H1 (cell line): ENCODE measurements at regions not wholly inside any gene's neighbourhood (a gene's known extent, or its start where the extent isn't known, plus 50 kb on each side); places are given as distances from the start of the nearest gene placed in this dataset.

Experiments used
- CTCF ChIA-PET: fragments of 300-600 bp; sonication (Branson Sonifier 250); formaldehyde crosslinking; loops from one replicate; lab custom pipeline; 2021; ENCODE audit not compliant: partially characterized antibody; lab: Charles Lee
- POLR2A ChIA-PET: fragments of 300-600 bp; sonication (Branson Sonifier 250); formaldehyde crosslinking; loops from one replicate; lab custom pipeline; 2021; ENCODE audit warnings: inconsistent platforms; ENCODE audit not compliant: partially characterized antibody; lab: Charles Lee
- DNase-seq, 2 experiments: peaks; one replicate each; pipeline versions ENCODE4 v3.0.0 to v3.0.0-alpha.2; 2010 to 2022; ENCODE audit warnings: low spot score in 2 of 2, low read depth in 1 of 2, mixed read lengths in 1 of 2
- FAIRE-seq: peaks from 2 replicates; lab custom pipeline; 2011; peaks lifted over from hg19 to GRCh38; lab: Jason Lieb, UNC
- H2AFZ ChIP-seq: 2 replicates; pipeline ENCODE4 v1.8.1; 2012; ENCODE audit warnings: low read length, inconsistent platforms
- H2AK5ac ChIP-seq: 2 replicates; pipeline ENCODE4 v1.6.1; 2013; ENCODE audit warnings: low read depth, low read length
- H2BK120ac ChIP-seq: replicated peaks from 2 replicates; pipeline ENCODE3; 2013; ENCODE audit warnings: low read depth, low read length, inconsistent platforms
- H2BK12ac ChIP-seq: 2 replicates; pipeline ENCODE4 v1.6.1; 2013; ENCODE audit warnings: low read depth, low read length
- H2BK15ac ChIP-seq: 2 replicates; pipeline ENCODE4 v1.6.1; 2013; ENCODE audit warnings: low read length
- H2BK20ac ChIP-seq: 2 replicates; pipeline ENCODE4 v1.6.1; 2013; ENCODE audit warnings: low read length
- H2BK5ac ChIP-seq: 2 replicates; pipeline ENCODE4 v1.6.1; 2013; ENCODE audit warnings: low read depth, low read length
- H3K14ac ChIP-seq: 2 replicates; pipeline ENCODE4 v1.6.1; 2013; ENCODE audit warnings: inconsistent platforms; ENCODE audit not compliant: insufficient read length
- H3K18ac ChIP-seq: 2 replicates; pipeline ENCODE4 v1.6.1; 2013; ENCODE audit warnings: low read length; ENCODE audit errors: extremely low read depth
- H3K23ac ChIP-seq: 2 replicates; pipeline ENCODE4 v1.6.1; 2013; ENCODE audit warnings: inconsistent platforms; ENCODE audit not compliant: insufficient read length
- H3K23me2 ChIP-seq: 2 replicates; pipeline ENCODE4 v1.6.1; 2013; ENCODE audit warnings: low read depth, low read length
- H3K27ac ChIP-seq: 2 replicates; pipeline ENCODE4 v1.6.1; 2011; ENCODE audit warnings: low read depth, low read length, inconsistent platforms
- H3K27me3 ChIP-seq, 4 experiments: replicated peaks in 1 of 4; 1 replicate in 1 of 4; 2 replicates in 3 of 4; pipeline versions ENCODE4 v1.6.1 to v1.8.1; 2011 to 2013; ENCODE audit warnings: low read length in 3 of 4, mild to moderate bottlenecking in 3 of 4, inconsistent platforms in 2 of 4, mixed read lengths in 2 of 4, moderate library complexity in 1 of 4; ENCODE audit not compliant: control insufficient read depth in 3 of 4, insufficient read depth in 3 of 4; ENCODE audit errors: extremely low read depth in 1 of 4
- H3K36me3 ChIP-seq, 4 experiments: 2 replicates each; pipeline versions ENCODE4 v1.6.1 to v1.8.1; 2011 to 2013; ENCODE audit warnings: mild to moderate bottlenecking in 4 of 4, low read length in 3 of 4, moderate library complexity in 2 of 4, control low read depth in 1 of 4, inconsistent platforms in 1 of 4; ENCODE audit not compliant: insufficient read depth in 4 of 4, control insufficient read depth in 2 of 4
- H3K4ac ChIP-seq: replicated peaks from 2 replicates; pipeline ENCODE3; 2013; ENCODE audit warnings: low read length, low read depth, mixed read lengths, inconsistent platforms; ENCODE audit not compliant: insufficient read length
- H3K4me1 ChIP-seq, 4 experiments: replicated peaks in 1 of 4; 1 replicate in 1 of 4; 2 replicates in 3 of 4; pipeline versions ENCODE4 v1.6.1 to v1.8.1; 2011 to 2013; ENCODE audit warnings: low read length in 3 of 4, inconsistent platforms in 2 of 4, mixed read lengths in 1 of 4; ENCODE audit not compliant: insufficient read depth in 4 of 4, control insufficient read depth in 3 of 4
- H3K4me2 ChIP-seq, 2 experiments: 2 replicates each; pipeline versions ENCODE4 v1.6.1 to v1.8.1; 2011 to 2013; ENCODE audit warnings: low read depth in 2 of 2, low read length in 2 of 2, control low read depth in 1 of 2, inconsistent platforms in 1 of 2, mild to moderate bottlenecking in 1 of 2; ENCODE audit not compliant: insufficient read depth in 1 of 2
- H3K4me3 ChIP-seq, 4 experiments: fragments of 200-600, 300-600 bp in 1 of 4; sonication (generic), shearing (Covaris generic), sonication (Bioruptor Twin) in 1 of 4; 2 replicates each; pipeline versions ENCODE4 v1.5.1 to v1.8.1; 2011 to 2016; ENCODE audit warnings: low read length in 4 of 4, low read depth in 3 of 4, control low read depth in 2 of 4, inconsistent platforms in 2 of 4, mild to moderate bottlenecking in 2 of 4, mixed read lengths in 1 of 4, moderate library complexity in 1 of 4; ENCODE audit not compliant: insufficient read depth in 2 of 4; ENCODE audit errors: extremely low read depth in 1 of 4
- H3K56ac ChIP-seq: replicated peaks from 2 replicates; pipeline ENCODE3; 2013; ENCODE audit warnings: low read depth, mild to moderate bottlenecking, mixed read lengths, low read length, inconsistent platforms; ENCODE audit not compliant: insufficient read length
- H3K79me1 ChIP-seq: 2 replicates; pipeline ENCODE4 v1.6.1; 2013; ENCODE audit warnings: low read depth, low read length, control low read depth
- H3K79me2 ChIP-seq, 2 experiments: 2 replicates each; pipeline versions ENCODE4 v1.6.1 to v1.8.1; 2012 to 2013; ENCODE audit warnings: low read length in 2 of 2, mild to moderate bottlenecking in 2 of 2, inconsistent platforms in 1 of 2; ENCODE audit not compliant: insufficient read depth in 2 of 2, control insufficient read depth in 1 of 2
- H3K9ac ChIP-seq, 4 experiments: replicated peaks in 1 of 4; 1 replicate in 1 of 4; 2 replicates in 3 of 4; pipeline versions ENCODE4 v1.6.1 to v1.8.1; 2011 to 2013; ENCODE audit warnings: low read depth in 3 of 4, low read length in 3 of 4, control low read depth in 2 of 4, mild to moderate bottlenecking in 2 of 4, moderate library complexity in 2 of 4, inconsistent platforms in 1 of 4; ENCODE audit errors: extremely low read depth in 1 of 4
- H3K9me3 ChIP-seq, 2 experiments: 2 replicates each; pipeline versions ENCODE4 v1.6.1 to v1.8.1; 2012 to 2013; ENCODE audit warnings: mild to moderate bottlenecking in 2 of 2, moderate library complexity in 2 of 2, control low read depth in 1 of 2, inconsistent platforms in 1 of 2, low read depth in 1 of 2, low read length in 1 of 2, mixed read lengths in 1 of 2; ENCODE audit not compliant: insufficient read depth in 2 of 2
- H4K20me1 ChIP-seq, 2 experiments: replicated peaks in 1 of 2; 2 replicates each; pipeline versions ENCODE3 to v1.8.1; 2011 to 2013; ENCODE audit warnings: inconsistent platforms in 2 of 2, low read length in 2 of 2, mild to moderate bottlenecking in 1 of 2; ENCODE audit not compliant: insufficient read depth in 2 of 2, control insufficient read depth in 1 of 2
- H4K5ac ChIP-seq: 2 replicates; pipeline ENCODE4 v1.6.1; 2013; ENCODE audit warnings: low read length, low read depth, mixed read lengths, inconsistent platforms; ENCODE audit not compliant: insufficient read length
- H4K8ac ChIP-seq: 2 replicates; pipeline ENCODE4 v1.8.0; 2013; ENCODE audit warnings: mild to moderate bottlenecking, moderate library complexity, low read length, inconsistent platforms; ENCODE audit not compliant: insufficient read depth; ENCODE audit errors: extremely low read depth
- H4K91ac ChIP-seq: replicated peaks from 2 replicates; pipeline ENCODE3; 2013; ENCODE audit warnings: low read length, mixed read lengths, inconsistent platforms; ENCODE audit not compliant: insufficient read length
- CEBPB ChIP-seq: IDR thresholded peaks from 2 replicates; pipeline ENCODE4 v1.6.1; 2012; ENCODE audit warnings: low read depth, low read length
- GABPA ChIP-seq: IDR thresholded peaks from 2 replicates; pipeline ENCODE4 v1.6.1; 2011; ENCODE audit warnings: mild to moderate bottlenecking, low read length, moderate library complexity, borderline replicate concordance; ENCODE audit not compliant: insufficient read depth
- PHF8 ChIP-seq: fragments of 200-600 bp; sonication (generic); conservative IDR thresholded peaks from 2 replicates; pipeline ENCODE4 v1.7.1; 2012; ENCODE audit warnings: low read depth, mild to moderate bottlenecking, inconsistent platforms, low read length, moderate library complexity
- POLR2AphosphoS5 ChIP-seq: IDR thresholded peaks from 2 replicates; pipeline ENCODE4 v1.6.1; 2011; ENCODE audit warnings: low read depth, low read length
- RXRA ChIP-seq: IDR thresholded peaks from 2 replicates; pipeline ENCODE4 v1.6.1; 2011; ENCODE audit warnings: low read depth, mild to moderate bottlenecking, low read length, moderate library complexity; ENCODE audit not compliant: insufficient read depth
- SP4 ChIP-seq: IDR thresholded peaks from 2 replicates; pipeline ENCODE4 v1.6.1; 2012; ENCODE audit warnings: low read length, inconsistent platforms
- TAF7 ChIP-seq: optimal IDR thresholded peaks from 2 replicates; pipeline ENCODE3; 2011; ENCODE audit warnings: low read depth, mild to moderate bottlenecking, inconsistent platforms, low read length, moderate library complexity, borderline replicate concordance
- TEAD4 ChIP-seq: IDR thresholded peaks from 2 replicates; pipeline ENCODE4 v1.6.1; 2012; ENCODE audit warnings: low read depth, low read length, inconsistent platforms, mixed read lengths
- YY1 ChIP-seq: IDR thresholded peaks from 2 replicates; pipeline ENCODE4 v1.6.1; 2011; ENCODE audit warnings: low read depth, mild to moderate bottlenecking, low read length
- WGBS, 2 experiments: shearing (Covaris generic) in 1 of 2; methylation state at CpG; one replicate each; pipeline versions ENCODE4 v1.1.6 to v1.1.7; 2013 to 2015; ENCODE audit warnings: low lambda C conversion rate in 2 of 2, mixed read lengths in 2 of 2, inconsistent platforms in 1 of 2, low coverage in 1 of 2, missing lambda C conversion rate in 1 of 2; ENCODE audit not compliant: insufficient replicate concordance in 2 of 2, insufficient coverage in 1 of 2, insufficient read length in 1 of 2; ENCODE audit errors: extremely low coverage in 1 of 2, missing lambda C conversion rate in 1 of 2; 5-methylcytosine and 5-hydroxymethylcytosine counted together
- TF ChIP-seq, protein P1 (sequence below): IDR thresholded peaks from 2 replicates; pipeline ENCODE4 v1.6.1; 2012; ENCODE audit warnings: low read length, inconsistent platforms

DNA sequence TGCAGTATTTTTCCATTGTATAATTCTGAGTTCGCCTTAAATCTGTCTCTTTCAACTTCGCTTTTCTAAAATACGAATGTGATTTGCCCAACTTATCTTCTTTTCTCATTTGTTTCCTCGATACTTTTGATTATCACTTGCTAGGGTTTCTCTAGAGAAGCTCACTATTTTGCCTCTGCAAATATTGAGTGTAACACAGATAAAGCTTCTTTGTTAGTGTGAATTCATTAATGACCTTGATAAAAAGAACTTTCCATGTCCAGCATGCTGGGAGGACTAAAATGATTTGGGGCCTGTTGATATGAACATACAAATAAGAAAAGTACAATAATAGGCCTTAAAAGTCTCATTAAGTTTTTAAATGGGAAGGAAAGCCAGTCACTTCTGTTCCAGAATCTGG is 303.3 kb downstream of the MAP2K6 start:
- H2BK15ac ChIP-seq: no peak overlapping the region
- no peak overlapping the region for H2AFZ ChIP-seq
- H2BK120ac ChIP-seq: no peak overlapping the region
- H2BK20ac ChIP-seq: no peak overlapping the region
- H2BK12ac ChIP-seq: no peak overlapping the region
- H3K27ac ChIP-seq: no peak overlapping the region
- H3K4me3 ChIP-seq: no peak overlapping the region
- FAIRE-seq (no peak), DNase-seq (no peak)
- H4K91ac ChIP-seq: no peak overlapping the region
- no peak overlapping the region for H3K4ac ChIP-seq
- H3K4me2 ChIP-seq: no peak overlapping the region
- H3K18ac ChIP-seq: no peak overlapping the region
- H3K27me3 ChIP-seq: no peaks in the 10 kb centered on the region
- no peak overlapping the region for H4K5ac ChIP-seq
- no peaks in the 10 kb centered on the region for H3K23me2 ChIP-seq
- no peaks in the 10 kb centered on the region for H4K20me1 ChIP-seq
- no peak overlapping the region for H3K23ac ChIP-seq
- CTCF ChIA-PET: interaction anchor here (0.7 to 2.7 kb wide), 6 partner anchors 15 to 119 kb away, joined by 3 to 9 read pairs (median 3); no protein-coding TSS in a partner anchor
- no peak overlapping the region for H3K56ac ChIP-seq
- H3K36me3 ChIP-seq: no peaks in the 10 kb centered on the region
- H3K79me2 ChIP-seq: no peaks in the 10 kb centered on the region
- no peak overlapping the region for H2AK5ac ChIP-seq
- no peak overlapping the region for H3K9ac ChIP-seq
- no peaks in the 10 kb centered on the region for H3K9me3 ChIP-seq
- TF ChIP-seq YY1: no peak
- no peak for TF ChIP-seq POLR2AphosphoS5
- TF ChIP-seq SP4: no peak
- no peak for TF ChIP-seq GABPA
- no peak for TF ChIP-seq CEBPB
- TF ChIP-seq, protein P1, sequence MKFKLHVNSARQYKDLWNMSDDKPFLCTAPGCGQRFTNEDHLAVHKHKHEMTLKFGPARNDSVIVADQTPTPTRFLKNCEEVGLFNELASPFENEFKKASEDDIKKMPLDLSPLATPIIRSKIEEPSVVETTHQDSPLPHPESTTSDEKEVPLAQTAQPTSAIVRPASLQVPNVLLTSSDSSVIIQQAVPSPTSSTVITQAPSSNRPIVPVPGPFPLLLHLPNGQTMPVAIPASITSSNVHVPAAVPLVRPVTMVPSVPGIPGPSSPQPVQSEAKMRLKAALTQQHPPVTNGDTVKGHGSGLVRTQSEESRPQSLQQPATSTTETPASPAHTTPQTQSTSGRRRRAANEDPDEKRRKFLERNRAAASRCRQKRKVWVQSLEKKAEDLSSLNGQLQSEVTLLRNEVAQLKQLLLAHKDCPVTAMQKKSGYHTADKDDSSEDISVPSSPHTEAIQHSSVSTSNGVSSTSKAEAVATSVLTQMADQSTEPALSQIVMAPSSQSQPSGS: no peak
- TF ChIP-seq PHF8: no peak
- TF ChIP-seq TAF7: no peak
- no peak for TF ChIP-seq TEAD4
- TF ChIP-seq RXRA: no peak
- no peak overlapping the region for H3K14ac ChIP-seq
- H4K8ac ChIP-seq: no peak overlapping the region
- 98% methylated on average over 4 of the region's 4 CpGs; no CpG with 5 or more reads in 1 of the 2 experiments for WGBS, 2 experiments
- H3K4me1 ChIP-seq: no peaks in the 10 kb centered on the region
- POLR2A ChIA-PET: no interaction called here
- H2BK5ac ChIP-seq: no peak overlapping the region
- H3K79me1 ChIP-seq: no peaks in the 10 kb centered on the region
